ENCODE measurements at regions not wholly inside any gene's neighbourhood (a gene's known extent, or its start where the extent isn't known, plus 50 kb on each side); places are given as distances from the start of the nearest gene placed in this dataset.

- CTCF ChIA-PET (ENCODE audit: low intra/inter-chr PET ratio, low total read pairs) = no interaction called here
These were observed 192.1 kb downstream of the SP3 start for GRCh38 chr2:173773076-173773475.

More at GRCh38 chr2:173773076-173773475, 192.1 kb downstream of the SP3 start:
- no TSS peak for BruUV-seq (replicated peaks)
- H3K9me3 ChIP-seq (ENCODE audit: low read length) = no peaks in the 10 kb centered on the region
- no peaks in the 10 kb centered on the region for H3K36me3 ChIP-seq (replicated peaks in 1 of 2; ENCODE audit: control insufficient read depth in 1 of 2, insufficient read depth in 2 of 2, low read length in 2 of 2)
- TF ChIP-seq ZFP62 (CRISPR knock-in tag; IDR thresholded peaks at IDR 0.05) (no peak), AKAP8 (CRISPR knock-in tag; IDR thresholded peaks at IDR 0.05) (no peak), TCF12 (IDR thresholded peaks at IDR 0.05) (no peak), TCF12 (CRISPR knock-in tag; IDR thresholded peaks at IDR 0.05) (no peak), NPAS2 (CRISPR knock-in tag; IDR thresholded peaks at IDR 0.05; ENCODE audit: borderline replicate concordance) (no peak), CCDC6 (CRISPR knock-in tag; IDR thresholded peaks at IDR 0.05) (no peak), NKX3-1 (CRISPR knock-in tag; IDR thresholded peaks at IDR 0.05) (no peak), ZNF687 (CRISPR knock-in tag; IDR thresholded peaks at IDR 0.05) (no peak), ZNF589 (CRISPR knock-in tag; conservative IDR thresholded peaks at IDR 0.05) (no peak), EP300 (IDR thresholded peaks at IDR 0.05; ENCODE audit: low read depth in 2 of 2, low read length in 2 of 2) (no peak), EP300 (CRISPR knock-in tag; IDR thresholded peaks at IDR 0.05; ENCODE audit: borderline replicate concordance) (no peak), AHR (CRISPR knock-in tag; IDR thresholded peaks at IDR 0.05) (no peak), ZNF841 (CRISPR knock-in tag; IDR thresholded peaks at IDR 0.05; ENCODE audit: borderline replicate concordance) (no peak), ZMYM3 (CRISPR knock-in tag; IDR thresholded peaks at IDR 0.05) (no peak), TGIF2 (CRISPR knock-in tag; IDR thresholded peaks at IDR 0.05) (no peak), ZNF75D (CRISPR knock-in tag; IDR thresholded peaks at IDR 0.05; ENCODE audit: borderline replicate concordance) (no peak), ATF4 (CRISPR knock-in tag; IDR thresholded peaks at IDR 0.05) (no peak)
- intact Hi-C loops (cut with micrococcal nuclease; ENCODE audit: unreplicated experiment) = no loop called here
- H3K79me2 ChIP-seq (ENCODE audit: insufficient read depth, low read length) = no peaks in the 10 kb centered on the region
- ATAC-seq (no peak), DNase-seq (ENCODE audit: low spot score) (no peak), FAIRE-seq (no peak)
- H3K4me3 ChIP-seq (replicated peaks in 1 of 3; ENCODE audit: insufficient read depth in 1 of 3, low read depth in 2 of 3, low read length in 3 of 3) = no peak overlapping the region
- no peak overlapping the region for H3K9ac ChIP-seq (ENCODE audit: insufficient read depth, low read depth, low read length)
- WGBS (ENCODE audit: low lambda C conversion rate) = 4% methylated on average over 4 of the region's 4 CpGs
- H2AFZ ChIP-seq (ENCODE audit: low read length) = no peak overlapping the region
- no peaks in the 10 kb centered on the region for H3K4me1 ChIP-seq (ENCODE audit: insufficient read depth, low read length)
- POLR2A ChIA-PET = no interaction called here
- H3K27ac ChIP-seq (ENCODE audit: extremely low read length, insufficient read depth, low read length) = no peak overlapping the region
- H4K20me1 ChIP-seq (ENCODE audit: insufficient read depth, low read length) = no peaks in the 10 kb centered on the region
- in situ Hi-C loops (cut with HindIII; ENCODE audit: extremely low pct_ligation_motif_present, low pct_unique_long_range_greater_than_20kb) = no loop called here
- H3K4me2 ChIP-seq (ENCODE audit: low read depth, low read length) = no peak overlapping the region
- peaks cover 2 to 24% of the 10 kb centered on the region in 2 experiments; a peak in 4 of 5 replicates for H3K27me3 ChIP-seq (ENCODE audit: control insufficient read depth in 1 of 2, insufficient read depth in 2 of 2, low read length in 2 of 2)

Measured in HepG2 (cell line).